Mucosa of descending colon (tissue), 3 donors: ENCODE measurements at regions not wholly inside any gene's neighbourhood (a gene's known extent, or its start where the extent isn't known, plus 50 kb on each side); places are given as distances from the start of the nearest gene placed in this dataset.
"Not testable (repeated sequence)": the region's sequence is repeated elsewhere in the genome, so short reads cannot be mapped to it uniquely, and the experiment has no call there.

Experiments
- ATAC-seq: fragments of 200-7000 bp; cut with Tn5 transposase; one replicate; pipeline ENCODE4 v1.9.1; 2020; ENCODE audit warnings: mild to moderate bottlenecking, moderate library complexity
- DNase-seq, 3 donors: peaks; one replicate each; pipeline ENCODE4 v3.0.0-alpha.2; 2020
- H3K36me3 ChIP-seq: fragments of 200-600 bp; one replicate; pipeline ENCODE4 v1.8.0; 2021; ENCODE audit warnings: low read depth, mild to moderate bottlenecking
- H3K4me1 ChIP-seq: fragments of 200-600 bp; one replicate; pipeline ENCODE4 v1.8.0; 2021; ENCODE audit warnings: low read depth, mild to moderate bottlenecking
- H3K4me3 ChIP-seq: fragments of 200-600 bp; one replicate; pipeline ENCODE4 v1.8.0; 2021; ENCODE audit warnings: mild to moderate bottlenecking
- H3K9me3 ChIP-seq: fragments of 200-600 bp; one replicate; pipeline ENCODE4 v1.8.0; 2021; ENCODE audit warnings: mild to moderate bottlenecking
- CTCF ChIP-seq: fragments of 200-600 bp; IDR thresholded peaks from one replicate; pipeline ENCODE4 v1.8.0; 2022; ENCODE audit warnings: antibody characterized with exemption, mild to moderate bottlenecking
- intact Hi-C, 2 donors: fragments of 100-400 bp; cut with DNase I in 1 of 2; cut with micrococcal nuclease in 1 of 2; formaldehyde crosslinking; loops; one replicate each; pipeline versions ENCODE4 v1.11.0 to v1.11.1; 2022; cut with DNase I, micrococcal nuclease
- donor health status: DM: no; HTN: no; CAD: no; lungs with moderate emphysema.
- donor health status: DM: no; HTN: no; CAD: no.
- donor health status: DM: no; HTN: yes; CAD: no.

- no peaks in the 10 kb centered on the region for H3K9me3 ChIP-seq
- H3K4me3 ChIP-seq: no peak overlapping the region
- DNase-seq (no peak), ATAC-seq (no peak)
- no peaks in the 10 kb centered on the region for H3K4me1 ChIP-seq
- intact Hi-C loops: no loop called here
- no peaks in the 10 kb centered on the region for H3K36me3 ChIP-seq
- TF ChIP-seq CTCF: no peak
Observed at GRCh38 chr10:76766682-76767081, 870.9 kb downstream of the KCNMA1 start.

- H3K36me3 ChIP-seq, H3K9me3 ChIP-seq, H3K4me3 ChIP-seq, intact Hi-C loops, H3K4me1 ChIP-seq, ATAC-seq, DNase-seq: not testable (repeated sequence)
Observed at GRCh38 chr10:76764921-76765320, 872.7 kb downstream of the KCNMA1 start.

- TF ChIP-seq CTCF: no peak
- ATAC-seq: no peak
- no peak for DNase-seq
- no peaks in the 10 kb centered on the region for H3K4me1 ChIP-seq
- intact Hi-C loops: no loop called here
- no peaks in the 10 kb centered on the region for H3K9me3 ChIP-seq
- H3K36me3 ChIP-seq: no peaks in the 10 kb centered on the region
- no peak overlapping the region for H3K4me3 ChIP-seq
Observed at GRCh38 chr10:76764177-76764576, 873.4 kb downstream of the KCNMA1 start.

GRCh38 chr10:76763376-76763775 is 874.2 kb downstream of the KCNMA1 start:
- ATAC-seq (no peak), DNase-seq (no peak)

GRCh38 chr10:76759681-76760080 is 877.9 kb downstream of the KCNMA1 start:
- no peaks in the 10 kb centered on the region for H3K4me1 ChIP-seq
- no peak for DNase-seq
- no peak for ATAC-seq
- intact Hi-C loops: no loop called here
- H3K4me3 ChIP-seq: no peak overlapping the region
- TF ChIP-seq CTCF: no peak
- H3K36me3 ChIP-seq: no peaks in the 10 kb centered on the region
- no peaks in the 10 kb centered on the region for H3K9me3 ChIP-seq

More at GRCh38 chr10:76763376-76763775, 874.2 kb downstream of the KCNMA1 start:
- Histone ChIP-seq H3K36me3 (no peaks in the 10 kb centered on the region), H3K9me3 (no peaks in the 10 kb centered on the region), H3K4me1 (no peaks in the 10 kb centered on the region), H3K4me3 (no peak overlapping the region)
- TF ChIP-seq CTCF: no peak
- intact Hi-C loops: no loop called here

- no peaks in the 10 kb centered on the region for H3K36me3 ChIP-seq
- DNase-seq (no peak), ATAC-seq (no peak)
- no peak for TF ChIP-seq CTCF
- no peaks in the 10 kb centered on the region for H3K9me3 ChIP-seq
- intact Hi-C loops: no loop called here
- H3K4me3 ChIP-seq: no peak overlapping the region
- H3K4me1 ChIP-seq: no peaks in the 10 kb centered on the region
Observed at GRCh38 chr10:76743169-76743568, 894.4 kb downstream of the KCNMA1 start.
